Panc1 (cell line): ENCODE measurements at regions not wholly inside any gene's neighbourhood (a gene's known extent, or its start where the extent isn't known, plus 50 kb on each side); places are given as distances from the start of the nearest gene placed in this dataset.

ENCODE experiments used
- ATAC-seq: fragments of 200-7000 bp; cut with Tn5 transposase; 2 replicates; pipeline ENCODE4 v1.9.1; 2020; ENCODE audit warnings: mild to moderate bottlenecking, moderate library complexity
- BruUV-seq: library from RNA; stranded (reverse); fragments of 400-500 nt; replicated peaks from 2 replicates; lab custom pipeline; 2021; lab: Mats Ljungman, UMichigan
- CTCF ChIA-PET: fragments of 300-600 bp; sonication (Branson Sonifier 250); formaldehyde crosslinking; loops from one replicate; lab custom pipeline; 2022; ENCODE audit warnings: antibody characterized with exemption; lab: Charles Lee
- POLR2A ChIA-PET: fragments of 300-600 bp; sonication (Branson Sonifier 250); formaldehyde crosslinking; loops from one replicate; lab custom pipeline; 2022; ENCODE audit warnings: antibody characterized with exemption; lab: Charles Lee
- DNase-seq: peaks from one replicate; pipeline ENCODE4 v3.0.0-alpha.2; 2010; ENCODE audit warnings: low read depth, low spot score
- H3K27ac ChIP-seq: 2 replicates; pipeline ENCODE4 v1.5.1; 2011; ENCODE audit warnings: mild to moderate bottlenecking, low read length, inconsistent platforms
- H3K27me3 ChIP-seq: fragments of 200-500 bp; sonication (Bioruptor generic); 2 replicates; pipeline ENCODE4 v1.6.0; 2014; ENCODE audit warnings: low read length, inconsistent platforms; ENCODE audit not compliant: control insufficient read depth, insufficient read depth
- H3K36me3 ChIP-seq: fragments of 200-500 bp; sonication (Bioruptor generic); 2 replicates; pipeline ENCODE4 v1.5.1; 2014; ENCODE audit warnings: inconsistent platforms, mild to moderate bottlenecking, low read length, moderate library complexity; ENCODE audit not compliant: control insufficient read depth, insufficient read depth
- H3K4me1 ChIP-seq: 2 replicates; pipeline ENCODE4 v1.5.1; 2011; ENCODE audit warnings: inconsistent platforms, mild to moderate bottlenecking, low read length, moderate library complexity; ENCODE audit not compliant: control insufficient read depth, insufficient read depth
- H3K4me3 ChIP-seq, 2 experiments: 2 replicates each; pipeline ENCODE4 v1.5.1; 2011 to 2012; ENCODE audit warnings: low read depth in 2 of 2, low read length in 2 of 2, mild to moderate bottlenecking in 2 of 2, inconsistent platforms in 1 of 2, moderate library complexity in 1 of 2
- H3K9me3 ChIP-seq: fragments of 200-500 bp; sonication (Bioruptor generic); 2 replicates; pipeline ENCODE4 v1.5.1; 2014; ENCODE audit warnings: low read depth, mild to moderate bottlenecking, inconsistent platforms, low read length, moderate library complexity; ENCODE audit not compliant: control insufficient read depth, insufficient read depth
- CTCF ChIP-seq: fragments of 450-650 bp; IDR thresholded peaks from 2 replicates; pipeline ENCODE4 v1.5.1; 2017; ENCODE audit warnings: mild to moderate bottlenecking
- POLR2AphosphoS5 ChIP-seq: IDR thresholded peaks from 2 replicates; pipeline ENCODE4 v1.6.1; 2012; ENCODE audit warnings: mild to moderate bottlenecking, low read depth, low read length, moderate library complexity
- REST ChIP-seq, 2 experiments: IDR thresholded peaks; 2 replicates each; pipeline ENCODE4 v1.6.1; 2011 to 2012; ENCODE audit warnings: low read depth in 2 of 2, control low read depth in 1 of 2, low read length in 1 of 2, mild to moderate bottlenecking in 1 of 2, moderate library complexity in 1 of 2; ENCODE audit not compliant: insufficient read depth in 1 of 2
- SIN3A ChIP-seq: IDR thresholded peaks from 2 replicates; pipeline ENCODE4 v1.6.1; 2012; ENCODE audit warnings: low read depth, mild to moderate bottlenecking, low read length, moderate library complexity, borderline replicate concordance; ENCODE audit not compliant: insufficient read depth
- TCF7L2 ChIP-seq: IDR thresholded peaks from 2 replicates; pipeline ENCODE4 v1.6.1; 2011; ENCODE audit warnings: mild to moderate bottlenecking, low read depth, low read length, inconsistent platforms
- in situ Hi-C: cut with HindIII; loops from 2 replicates; pipeline ENCODE4 v1.10.0; 2016; ENCODE audit warnings: low sequenced_read_pairs, low pct_unique_long_range_greater_than_20kb
- intact Hi-C: fragments of 100-400 bp; cut with micrococcal nuclease; formaldehyde crosslinking; loops from one replicate; pipeline ENCODE4 v1.10.0; 2022; ENCODE audit not compliant: unreplicated experiment

DNA sequence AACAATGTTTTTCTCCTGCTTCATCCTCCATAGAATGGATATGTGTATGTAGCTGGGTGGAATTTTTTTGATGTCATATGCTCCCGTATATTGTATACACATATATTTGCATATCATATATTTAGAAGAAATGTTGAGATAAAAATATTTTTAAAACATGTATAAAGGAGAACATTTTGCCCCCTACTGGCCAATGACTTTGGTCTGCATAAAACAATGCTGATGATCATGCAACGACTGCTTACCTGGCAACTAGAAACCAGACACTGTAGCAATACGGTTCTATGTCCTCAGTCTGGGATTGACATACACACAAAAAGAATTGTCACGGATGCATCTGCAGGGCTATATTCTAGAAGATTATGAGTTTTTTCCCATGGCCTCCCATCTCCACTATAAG, 503.6 kb downstream of the ELAVL2 start:
- no peak overlapping the region for H3K27ac ChIP-seq
- POLR2A ChIA-PET, result no interaction called here
- intact Hi-C loops (no loop called here), in situ Hi-C loops (no loop called here)
- no peak for DNase-seq
- CTCF ChIA-PET, result no interaction called here
- TF ChIP-seq CTCF, result peak; percentile 23; the same call in 1 of the 2 replicates
- no peak for TF ChIP-seq REST (IDR thresholded peaks at IDR 0.05; ENCODE audit: insufficient read depth in 1 of 2, low read depth in 2 of 2, low read length in 1 of 2)
- TF ChIP-seq SIN3A, result no peak
- TF ChIP-seq TCF7L2, result no peak
- H3K4me3 ChIP-seq, result no peak overlapping the region
- BruUV-seq, result no TSS peak
- no peak for ATAC-seq
- no peaks in the 10 kb centered on the region for H3K4me1 ChIP-seq
- no peaks in the 10 kb centered on the region for H3K36me3 ChIP-seq
- no peaks in the 10 kb centered on the region for H3K9me3 ChIP-seq
- H3K27me3 ChIP-seq, result no peaks in the 10 kb centered on the region

DNA sequence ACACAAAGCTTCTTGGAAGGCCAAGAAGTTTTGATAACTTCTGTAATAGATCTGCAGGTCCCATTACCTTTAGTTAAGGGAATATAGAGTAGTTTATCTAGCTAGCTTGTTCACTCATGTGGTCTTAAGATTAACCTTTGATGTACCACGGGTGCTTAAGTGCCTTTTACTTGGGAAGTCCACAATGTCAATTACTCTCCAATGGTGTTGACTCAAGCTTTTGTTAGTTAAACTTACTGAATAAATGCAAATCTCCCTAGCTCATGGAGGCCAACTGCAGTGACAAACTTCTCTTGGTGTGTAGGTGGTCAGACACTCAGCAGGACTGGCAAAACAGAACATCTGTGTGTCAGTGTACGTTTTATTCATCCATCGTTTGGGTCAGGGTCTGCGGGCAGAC, 501.5 kb downstream of the ELAVL2 start:
- no peaks in the 10 kb centered on the region for H3K9me3 ChIP-seq
- H3K4me1 ChIP-seq, result no peaks in the 10 kb centered on the region
- ChIA-PET CTCF (no interaction called here), POLR2A (no interaction called here)
- no peaks in the 10 kb centered on the region for H3K36me3 ChIP-seq
- in situ Hi-C loops (no loop called here), intact Hi-C loops (no loop called here)
- no peak overlapping the region for H3K27ac ChIP-seq
- no peak overlapping the region for H3K4me3 ChIP-seq
- ATAC-seq (no peak), DNase-seq (no peak)
- no TSS peak for BruUV-seq
- no peaks in the 10 kb centered on the region for H3K27me3 ChIP-seq
- TF ChIP-seq REST (IDR thresholded peaks at IDR 0.05; ENCODE audit: insufficient read depth in 1 of 2, low read depth in 2 of 2, low read length in 1 of 2) (no peak), SIN3A (no peak), TCF7L2 (no peak), CTCF (no peak), POLR2AphosphoS5 (no peak)
